ENCODE measurements at regions not wholly inside any gene's neighbourhood (a gene's known extent, or its start where the extent isn't known, plus 50 kb on each side); places are given as distances from the start of the nearest gene placed in this dataset.
"Not testable (repeated sequence)": the region's sequence is repeated elsewhere in the genome, so short reads cannot be mapped to it uniquely, and the experiment has no call there.

DNA sequence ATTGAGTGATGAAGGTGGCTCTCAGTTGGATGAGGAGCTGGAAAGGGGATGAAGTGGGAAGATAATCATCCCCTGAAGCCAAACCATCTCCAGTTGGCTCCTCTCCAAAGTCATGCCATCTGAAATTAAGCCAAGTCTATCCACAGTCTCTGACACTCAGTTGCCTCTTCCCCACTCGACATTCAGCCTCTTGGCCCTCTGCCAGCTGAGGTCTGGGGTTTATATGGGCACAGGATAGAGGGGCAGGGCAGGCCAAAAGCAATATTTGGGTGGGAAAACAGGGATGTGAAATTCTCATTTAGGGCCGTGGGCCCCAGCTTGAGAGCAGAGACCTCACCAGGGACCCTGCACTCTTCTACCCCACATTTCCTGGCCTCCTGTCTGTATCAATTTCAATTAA, 85.9 kb downstream of the SLITRK1 start:
- H3K36me3 ChIP-seq (ENCODE audit: control insufficient read depth in 3 of 3, insufficient read depth in 3 of 3, low read length in 3 of 3): no peaks in the 10 kb centered on the region
- no peak overlapping the region for H3K27ac ChIP-seq (ENCODE audit: low read depth, low read length)
- no peaks in the 10 kb centered on the region for H3K4me1 ChIP-seq (ENCODE audit: control insufficient read depth in 3 of 3, insufficient read depth in 3 of 3, low read length in 3 of 3)
- H3K27me3 ChIP-seq (ENCODE audit: control insufficient read depth in 3 of 3, insufficient read depth in 3 of 3, low read length in 3 of 3): no peaks in the 10 kb centered on the region
- H3K9me3 ChIP-seq (ENCODE audit: control insufficient read depth in 3 of 3, low read length in 3 of 3): no peaks in the 10 kb centered on the region
- H3K9ac ChIP-seq (ENCODE audit: low read depth in 1 of 3, low read length in 3 of 3): no peak overlapping the region
- no peak overlapping the region for H3K4me3 ChIP-seq (ENCODE audit: low read length in 3 of 3)

DNA sequence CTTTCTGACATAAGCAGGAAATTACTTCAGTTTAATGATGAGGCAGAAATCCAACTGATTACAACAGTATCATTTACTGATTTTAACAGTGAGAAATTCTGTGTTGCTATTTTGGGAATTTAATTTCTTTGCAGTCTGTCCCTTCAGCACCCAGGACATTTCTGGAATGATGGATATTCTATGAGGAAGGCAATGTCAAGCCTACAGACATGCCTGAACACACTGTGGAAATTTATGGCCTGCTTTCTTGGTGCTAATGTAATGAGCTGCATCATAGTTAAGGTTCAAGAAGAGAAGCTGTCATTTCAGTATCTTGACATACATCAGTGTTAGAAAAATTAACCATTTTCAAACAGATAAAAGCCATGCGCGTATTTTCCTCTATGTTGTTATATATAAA, 87.7 kb downstream of the SLITRK1 start:
- Histone ChIP-seq H3K27ac (ENCODE audit: low read depth, low read length) (no peak overlapping the region), H3K4me3 (ENCODE audit: low read length in 3 of 3) (no peak overlapping the region), H3K27me3 (ENCODE audit: control insufficient read depth in 3 of 3, insufficient read depth in 3 of 3, low read length in 3 of 3) (no peaks in the 10 kb centered on the region), H3K9me3 (ENCODE audit: control insufficient read depth in 3 of 3, low read length in 3 of 3) (no peaks in the 10 kb centered on the region), H3K36me3 (ENCODE audit: control insufficient read depth in 3 of 3, insufficient read depth in 3 of 3, low read length in 3 of 3) (no peaks in the 10 kb centered on the region), H3K4me1 (ENCODE audit: control insufficient read depth in 3 of 3, insufficient read depth in 3 of 3, low read length in 3 of 3) (no peaks in the 10 kb centered on the region), H3K9ac (ENCODE audit: low read depth in 1 of 3, low read length in 3 of 3) (no peak overlapping the region)

DNA sequence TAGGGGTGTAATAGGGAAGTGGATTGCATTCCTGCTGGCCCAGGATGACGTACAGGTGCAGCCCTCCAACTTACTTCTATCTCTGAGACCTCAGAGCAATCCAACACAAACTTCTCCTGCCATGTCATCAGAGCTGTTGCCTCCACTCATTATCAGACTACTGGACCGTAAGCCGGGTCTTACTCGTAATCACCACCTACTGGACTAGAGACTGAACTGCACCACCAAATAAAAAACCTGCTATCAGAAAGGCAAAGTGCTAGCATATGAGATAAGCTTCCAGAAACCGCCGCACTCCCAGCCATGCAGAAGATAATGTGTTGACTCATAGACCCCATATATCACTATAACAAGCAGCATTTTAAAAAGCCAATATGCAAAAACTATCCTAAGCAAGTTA, 102.0 kb downstream of the SLITRK1 start:
- Histone ChIP-seq H3K27me3 (ENCODE audit: control insufficient read depth in 3 of 3, insufficient read depth in 3 of 3, low read length in 3 of 3) (no peaks in the 10 kb centered on the region), H3K36me3 (ENCODE audit: control insufficient read depth in 3 of 3, insufficient read depth in 3 of 3, low read length in 3 of 3) (no peaks in the 10 kb centered on the region), H3K9ac (ENCODE audit: low read depth in 1 of 3, low read length in 3 of 3) (no peak overlapping the region), H3K4me3 (ENCODE audit: low read length in 3 of 3) (no peak overlapping the region), H3K27ac (ENCODE audit: low read depth, low read length) (no peak overlapping the region), H3K9me3 (ENCODE audit: control insufficient read depth in 3 of 3, low read length in 3 of 3) (no peaks in the 10 kb centered on the region), H3K4me1 (ENCODE audit: control insufficient read depth in 3 of 3, insufficient read depth in 3 of 3, low read length in 3 of 3) (no peaks in the 10 kb centered on the region)

DNA sequence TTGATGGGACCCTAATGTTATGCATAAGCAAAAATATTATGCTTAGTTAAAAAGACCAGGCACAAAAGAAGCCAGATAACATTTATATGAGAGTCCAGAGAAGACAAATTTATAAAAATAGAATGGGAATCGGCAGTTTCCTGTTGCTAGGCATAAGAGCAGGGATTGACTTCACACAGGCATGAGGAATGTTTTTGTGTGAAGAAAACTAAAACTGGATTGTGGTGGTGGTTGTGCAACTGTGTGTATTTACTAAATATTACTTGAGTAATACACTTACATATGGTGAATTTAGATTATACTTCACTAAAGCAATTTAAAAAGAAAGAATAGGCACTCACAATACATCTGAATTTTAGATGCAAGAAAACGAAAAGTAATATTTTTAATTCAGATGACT, 108.3 kb downstream of the SLITRK1 start:
- H3K27me3 ChIP-seq (ENCODE audit: control insufficient read depth in 3 of 3, insufficient read depth in 3 of 3, low read length in 3 of 3): no peaks in the 10 kb centered on the region
- H3K9ac ChIP-seq (ENCODE audit: low read depth in 1 of 3, low read length in 3 of 3): no peak overlapping the region
- no peak overlapping the region for H3K4me3 ChIP-seq (ENCODE audit: low read length in 3 of 3)
- no peaks in the 10 kb centered on the region for H3K9me3 ChIP-seq (ENCODE audit: control insufficient read depth in 3 of 3, low read length in 3 of 3)
- no peak overlapping the region for H3K27ac ChIP-seq (ENCODE audit: low read depth, low read length)
- H3K36me3 ChIP-seq (ENCODE audit: control insufficient read depth in 3 of 3, insufficient read depth in 3 of 3, low read length in 3 of 3): no peaks in the 10 kb centered on the region
- no peaks in the 10 kb centered on the region for H3K4me1 ChIP-seq (ENCODE audit: control insufficient read depth in 3 of 3, insufficient read depth in 3 of 3, low read length in 3 of 3)

DNA sequence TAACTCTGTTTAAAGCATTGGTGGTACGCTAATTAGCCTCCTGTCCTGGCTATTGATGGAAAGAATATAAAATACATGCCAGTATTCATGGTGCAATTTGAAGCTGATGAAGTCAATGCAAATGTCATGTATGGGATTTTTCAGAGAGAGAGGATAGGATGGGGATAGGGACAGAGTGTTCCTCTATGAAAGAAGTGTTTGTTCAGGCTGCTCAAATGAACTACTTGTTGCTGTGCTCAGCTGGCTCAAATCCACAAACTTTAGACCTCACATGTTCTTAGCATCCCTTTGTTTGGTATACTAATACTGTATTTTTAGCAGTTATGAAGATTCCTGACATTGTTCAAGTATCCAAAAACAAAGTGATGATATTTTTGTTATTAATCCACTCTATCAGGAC, 116.5 kb downstream of the SLITRK1 start:
- Histone ChIP-seq H3K9ac (ENCODE audit: low read depth in 1 of 3, low read length in 3 of 3) (no peak overlapping the region), H3K36me3 (ENCODE audit: control insufficient read depth in 3 of 3, insufficient read depth in 3 of 3, low read length in 3 of 3) (no peaks in the 10 kb centered on the region), H3K27ac (ENCODE audit: low read depth, low read length) (no peak overlapping the region), H3K4me1 (ENCODE audit: control insufficient read depth in 3 of 3, insufficient read depth in 3 of 3, low read length in 3 of 3) (no peaks in the 10 kb centered on the region), H3K27me3 (ENCODE audit: control insufficient read depth in 3 of 3, insufficient read depth in 3 of 3, low read length in 3 of 3) (no peaks in the 10 kb centered on the region), H3K4me3 (ENCODE audit: low read length in 3 of 3) (no peak overlapping the region), H3K9me3 (ENCODE audit: control insufficient read depth in 3 of 3, low read length in 3 of 3) (no peaks in the 10 kb centered on the region)

DNA sequence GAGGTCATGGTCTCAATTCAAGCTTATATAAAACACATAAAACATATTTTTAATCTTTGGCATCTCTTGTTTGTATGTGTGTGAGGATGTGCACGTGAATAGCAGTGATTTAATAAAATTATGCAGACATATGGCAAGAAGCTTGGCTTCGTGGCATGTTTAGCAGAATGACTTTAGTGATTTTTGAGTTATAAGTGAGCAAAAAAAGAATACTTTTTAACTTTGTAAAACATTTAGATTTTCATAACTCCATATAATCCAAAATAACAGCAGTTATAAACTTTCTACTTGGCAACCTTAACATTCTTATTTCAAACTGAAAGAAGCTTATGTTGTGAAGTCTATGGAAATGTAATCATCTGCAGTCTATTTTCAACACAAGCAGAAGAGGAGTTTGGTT, 120.6 kb downstream of the SLITRK1 start:
- Histone ChIP-seq H3K36me3 (ENCODE audit: control insufficient read depth in 3 of 3, insufficient read depth in 3 of 3, low read length in 3 of 3) (no peaks in the 10 kb centered on the region), H3K4me3 (ENCODE audit: low read length in 3 of 3) (no peak overlapping the region), H3K27ac (ENCODE audit: low read depth, low read length) (no peak overlapping the region), H3K9me3 (ENCODE audit: control insufficient read depth in 3 of 3, low read length in 3 of 3) (no peaks in the 10 kb centered on the region), H3K9ac (ENCODE audit: low read depth in 1 of 3, low read length in 3 of 3) (no peak overlapping the region), H3K27me3 (ENCODE audit: control insufficient read depth in 3 of 3, insufficient read depth in 3 of 3, low read length in 3 of 3) (no peaks in the 10 kb centered on the region), H3K4me1 (ENCODE audit: control insufficient read depth in 3 of 3, insufficient read depth in 3 of 3, low read length in 3 of 3) (no peaks in the 10 kb centered on the region)

DNA sequence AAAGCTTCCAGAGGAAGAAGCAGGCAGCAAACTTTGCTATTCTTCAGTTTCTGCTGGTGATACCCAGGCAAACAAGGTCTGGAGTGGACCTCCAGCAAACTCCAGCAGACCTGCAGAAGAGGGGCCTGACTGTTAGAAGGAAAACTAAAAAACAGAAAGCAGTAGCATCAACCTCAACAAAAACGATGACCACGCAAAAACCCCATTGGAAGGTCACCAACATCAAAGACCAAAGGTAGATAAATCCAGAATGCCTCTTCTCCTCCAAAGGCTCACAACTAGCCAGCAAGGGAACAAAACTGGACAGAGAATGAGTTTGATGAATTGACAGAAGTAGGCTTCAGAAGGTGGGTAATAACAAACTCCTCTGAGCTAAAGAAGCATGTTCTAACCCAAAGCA, 127.1 kb downstream of the SLITRK1 start:
- not testable (repeated sequence) for H3K27ac ChIP-seq (ENCODE audit: low read depth, low read length); H3K4me3 ChIP-seq (ENCODE audit: low read length in 3 of 3); H3K27me3 ChIP-seq (ENCODE audit: control insufficient read depth in 3 of 3, insufficient read depth in 3 of 3, low read length in 3 of 3); H3K4me1 ChIP-seq (ENCODE audit: control insufficient read depth in 3 of 3, insufficient read depth in 3 of 3, low read length in 3 of 3); H3K36me3 ChIP-seq (ENCODE audit: control insufficient read depth in 3 of 3, insufficient read depth in 3 of 3, low read length in 3 of 3); H3K9me3 ChIP-seq (ENCODE audit: control insufficient read depth in 3 of 3, low read length in 3 of 3); H3K9ac ChIP-seq (ENCODE audit: low read depth in 1 of 3, low read length in 3 of 3)

DNA sequence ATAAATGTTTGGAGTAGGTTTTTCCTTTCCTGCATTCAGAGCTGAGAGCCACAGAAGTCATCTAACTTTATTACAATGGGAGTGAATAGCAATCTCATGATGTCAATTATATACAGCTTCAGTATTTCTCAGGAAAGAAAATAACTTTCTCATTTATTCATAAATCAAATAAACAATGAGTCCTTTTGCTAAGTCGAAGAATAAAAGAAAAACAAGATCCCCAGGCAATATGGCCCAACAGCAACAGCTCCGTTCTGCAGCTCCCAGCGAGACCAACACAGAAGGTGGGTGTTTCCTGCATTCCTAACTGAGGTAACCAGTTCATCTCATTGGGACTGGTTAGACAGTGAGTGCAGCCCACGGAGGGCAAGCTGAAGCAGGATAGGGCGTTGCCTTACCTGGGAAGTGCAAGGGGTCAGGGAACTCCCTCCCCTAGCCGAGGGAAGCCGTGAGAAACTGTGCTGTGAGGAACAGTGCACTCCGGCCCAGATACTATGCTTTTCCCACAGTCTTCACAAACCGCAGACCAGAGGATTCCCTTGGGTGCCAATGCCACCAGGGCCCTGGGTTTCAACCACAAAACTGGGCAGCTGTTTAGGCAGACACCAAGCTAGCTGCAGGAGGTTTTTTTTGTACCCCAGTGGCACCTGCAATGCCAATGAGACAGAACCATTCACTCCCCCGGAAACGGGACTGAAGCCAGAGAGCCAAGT, 128.2 kb downstream of the SLITRK1 start:
- Histone ChIP-seq H3K9me3 (ENCODE audit: control insufficient read depth in 3 of 3, low read length in 3 of 3) (no peaks in the 10 kb centered on the region), H3K27me3 (ENCODE audit: control insufficient read depth in 3 of 3, insufficient read depth in 3 of 3, low read length in 3 of 3) (no peaks in the 10 kb centered on the region), H3K36me3 (ENCODE audit: control insufficient read depth in 3 of 3, insufficient read depth in 3 of 3, low read length in 3 of 3) (no peaks in the 10 kb centered on the region), H3K4me1 (ENCODE audit: control insufficient read depth in 3 of 3, insufficient read depth in 3 of 3, low read length in 3 of 3) (no peaks in the 10 kb centered on the region), H3K9ac (ENCODE audit: low read depth in 1 of 3, low read length in 3 of 3) (no peak overlapping the region), H3K4me3 (ENCODE audit: low read length in 3 of 3) (no peak overlapping the region), H3K27ac (ENCODE audit: low read depth, low read length) (no peak overlapping the region)

DNA sequence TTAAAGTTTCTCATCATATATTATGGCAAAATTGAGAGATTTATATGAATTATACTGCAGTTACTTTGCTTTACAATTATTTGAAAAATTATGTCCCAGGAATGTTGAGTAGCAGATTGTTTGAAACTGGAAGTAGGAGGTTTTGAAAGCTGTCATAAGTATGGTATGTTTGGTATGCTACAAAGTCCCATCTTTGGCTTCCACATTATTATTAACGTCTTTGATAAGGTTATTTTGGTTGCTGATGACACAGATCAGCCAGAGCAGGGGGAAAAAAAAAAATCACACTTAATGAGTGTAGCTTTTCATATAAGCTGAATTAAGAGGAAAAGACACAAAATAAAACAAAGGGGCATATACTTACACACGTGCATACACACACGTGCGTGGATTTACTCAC, 130.1 kb downstream of the SLITRK1 start:
- no peak overlapping the region for H3K27ac ChIP-seq (ENCODE audit: low read depth, low read length)

DNA sequence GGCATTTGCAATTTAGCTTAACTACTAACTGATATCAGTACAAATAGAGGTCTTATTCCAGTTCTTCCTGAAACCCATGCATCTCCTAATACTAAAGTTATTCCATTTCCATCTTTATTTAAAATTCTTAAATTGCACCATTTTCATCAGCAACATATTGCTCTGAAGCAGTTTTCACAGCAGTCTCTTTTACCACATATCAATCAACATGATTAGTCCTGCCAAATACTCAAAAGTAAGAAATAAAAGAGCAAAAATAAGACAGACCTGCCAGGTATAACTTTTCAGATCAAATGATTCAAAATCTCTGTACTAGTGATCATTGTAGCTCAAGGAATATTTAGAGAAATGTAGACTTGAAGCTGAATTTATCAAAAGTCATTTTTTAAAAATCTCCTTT, 141.7 kb downstream of the SLITRK1 start:
- Histone ChIP-seq H3K4me1 (ENCODE audit: control insufficient read depth in 3 of 3, insufficient read depth in 3 of 3, low read length in 3 of 3) (no peaks in the 10 kb centered on the region), H3K27ac (ENCODE audit: low read depth, low read length) (no peak overlapping the region), H3K36me3 (ENCODE audit: control insufficient read depth in 3 of 3, insufficient read depth in 3 of 3, low read length in 3 of 3) (no peaks in the 10 kb centered on the region), H3K4me3 (ENCODE audit: low read length in 3 of 3) (no peak overlapping the region), H3K9me3 (ENCODE audit: control insufficient read depth in 3 of 3, low read length in 3 of 3) (no peaks in the 10 kb centered on the region), H3K27me3 (ENCODE audit: control insufficient read depth in 3 of 3, insufficient read depth in 3 of 3, low read length in 3 of 3) (no peaks in the 10 kb centered on the region), H3K9ac (ENCODE audit: low read depth in 1 of 3, low read length in 3 of 3) (no peak overlapping the region)

More for the DNA sequence above, 130.1 kb downstream of the SLITRK1 start:
- H3K9me3 ChIP-seq (ENCODE audit: control insufficient read depth in 3 of 3, low read length in 3 of 3): no peaks in the 10 kb centered on the region
- H3K9ac ChIP-seq (ENCODE audit: low read depth in 1 of 3, low read length in 3 of 3): no peak overlapping the region
- H3K36me3 ChIP-seq (ENCODE audit: control insufficient read depth in 3 of 3, insufficient read depth in 3 of 3, low read length in 3 of 3): no peaks in the 10 kb centered on the region
- no peaks in the 10 kb centered on the region for H3K27me3 ChIP-seq (ENCODE audit: control insufficient read depth in 3 of 3, insufficient read depth in 3 of 3, low read length in 3 of 3)
- H3K4me3 ChIP-seq (ENCODE audit: low read length in 3 of 3): no peak overlapping the region
- H3K4me1 ChIP-seq (ENCODE audit: control insufficient read depth in 3 of 3, insufficient read depth in 3 of 3, low read length in 3 of 3): no peaks in the 10 kb centered on the region

DNA sequence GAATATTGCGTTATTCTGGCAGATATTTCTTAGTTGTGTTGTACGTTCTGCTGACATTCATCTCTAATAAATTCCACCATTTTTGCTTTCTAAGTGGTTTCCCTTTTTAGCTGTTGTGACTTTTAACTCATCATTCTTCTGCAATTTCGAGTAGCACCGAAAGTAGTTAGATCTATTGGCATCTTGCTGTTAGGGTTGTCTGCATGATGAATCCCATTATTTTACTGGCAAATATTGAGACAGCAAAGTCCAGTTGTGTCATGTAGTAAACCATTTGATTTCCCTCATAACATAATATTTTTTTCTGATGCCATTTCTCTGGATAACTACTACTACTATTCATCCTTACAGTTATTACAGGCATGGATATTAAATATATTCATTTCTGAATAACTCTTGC, 143.9 kb downstream of the SLITRK1 start:
- no peak overlapping the region for H3K4me3 ChIP-seq (ENCODE audit: low read length in 3 of 3)
- H3K36me3 ChIP-seq (ENCODE audit: control insufficient read depth in 3 of 3, insufficient read depth in 3 of 3, low read length in 3 of 3): no peaks in the 10 kb centered on the region
- H3K4me1 ChIP-seq (ENCODE audit: control insufficient read depth in 3 of 3, insufficient read depth in 3 of 3, low read length in 3 of 3): no peaks in the 10 kb centered on the region
- H3K9me3 ChIP-seq (ENCODE audit: control insufficient read depth in 3 of 3, low read length in 3 of 3): no peaks in the 10 kb centered on the region
- no peak overlapping the region for H3K9ac ChIP-seq (ENCODE audit: low read depth in 1 of 3, low read length in 3 of 3)
- no peaks in the 10 kb centered on the region for H3K27me3 ChIP-seq (ENCODE audit: control insufficient read depth in 3 of 3, insufficient read depth in 3 of 3, low read length in 3 of 3)
- H3K27ac ChIP-seq (ENCODE audit: low read depth, low read length): no peak overlapping the region
